Body of pancreas (tissue), 4 donors: ENCODE measurements at regions not wholly inside any gene's neighbourhood (a gene's known extent, or its start where the extent isn't known, plus 50 kb on each side); places are given as distances from the start of the nearest gene placed in this dataset.

Experiments
- CTCF ChIP-seq, 7 experiments: fragments of 450-650 bp in 4 of 7; fragments of 200-600 bp in 3 of 7; sonication (generic) in 3 of 7; IDR thresholded peaks; one replicate each; pipeline ENCODE4 v1.5.1; 2016 to 2019; ENCODE audit warnings: antibody characterized with exemption in 7 of 7
- POLR2A ChIP-seq, 3 donors: fragments of 450-650 bp; IDR thresholded peaks; one replicate each; pipeline ENCODE4 v1.6.1; 2016; ENCODE audit warnings: antibody characterized with exemption in 3 of 3, mild to moderate bottlenecking in 2 of 3

DNA sequence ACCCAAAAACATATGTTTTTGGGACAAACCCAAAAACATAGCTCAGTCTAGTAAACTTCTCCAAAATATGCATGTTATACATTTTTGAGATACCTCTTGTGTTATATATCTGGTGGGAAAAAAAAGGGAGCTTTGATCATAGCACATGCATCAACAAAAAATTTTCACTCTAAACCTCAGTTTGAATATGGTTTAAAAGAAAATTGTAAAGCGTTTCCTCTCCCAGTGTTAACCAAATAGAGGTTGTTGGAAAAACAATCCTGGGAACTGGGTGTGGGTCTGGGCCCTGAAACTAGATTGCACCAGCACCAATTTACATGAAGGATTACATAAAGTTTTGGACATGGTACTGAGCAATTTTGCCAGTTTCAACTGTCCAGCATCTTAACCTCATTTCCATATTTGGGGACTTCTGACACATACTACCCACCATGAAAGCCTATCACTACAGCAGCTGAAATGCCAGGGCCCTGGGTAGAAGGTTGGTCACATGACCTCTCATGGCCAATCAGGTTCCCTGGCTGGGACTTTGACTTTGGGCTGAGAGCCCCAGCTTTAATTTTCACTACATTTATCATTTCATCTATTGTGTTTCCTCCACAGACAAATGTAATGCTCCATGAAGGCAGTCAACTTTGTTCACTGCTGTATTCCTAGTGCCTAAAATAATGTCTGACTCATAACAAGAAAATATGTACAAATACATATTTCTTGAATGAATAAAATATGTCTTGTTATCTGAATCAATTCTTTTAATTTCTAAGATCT lies 150.7 kb downstream of the SETD4 start:
- TF ChIP-seq CTCF (IDR thresholded peaks at IDR 0.05) (no peak), POLR2A (IDR thresholded peaks at IDR 0.05) (no peak)
